ENCODE measurements at regions not wholly inside any gene's neighbourhood (a gene's known extent, or its start where the extent isn't known, plus 50 kb on each side); places are given as distances from the start of the nearest gene placed in this dataset.

GRCh38 chr16:48852458-48852857 is 242.5 kb upstream of the N4BP1 start:
- H3K27ac ChIP-seq = no peak overlapping the region
- H3K4me3 ChIP-seq = no peak overlapping the region
- DNase-seq = no peak
- H3K4me1 ChIP-seq (ENCODE audit: insufficient read depth) = no peaks in the 10 kb centered on the region
- H3K27me3 ChIP-seq = no peaks in the 10 kb centered on the region
- WGBS, 3 donors = 38 to 54% (median 46%) methylated on average over 6 of the region's 6 CpGs
- TF ChIP-seq EP300 (IDR thresholded peaks at IDR 0.05) = no peak
- TF ChIP-seq CTCF (IDR thresholded peaks at IDR 0.05) = no peak
- TF ChIP-seq POLR2A (IDR thresholded peaks at IDR 0.05) = no peak
- H3K9me3 ChIP-seq = no peaks in the 10 kb centered on the region
- intact Hi-C loops (cut with DNase I) = no loop called here
- no peaks in the 10 kb centered on the region for H3K36me3 ChIP-seq

GRCh38 chr16:48850097-48850770 is 240.3 kb upstream of the N4BP1 start:
- H3K27ac ChIP-seq = no peak overlapping the region
- H3K4me1 ChIP-seq (ENCODE audit: insufficient read depth) = no peaks in the 10 kb centered on the region
- TF ChIP-seq EP300 (IDR thresholded peaks at IDR 0.05) = no peak
- no peak for TF ChIP-seq CTCF (IDR thresholded peaks at IDR 0.05)
- no peak for TF ChIP-seq POLR2A (IDR thresholded peaks at IDR 0.05)
- no peaks in the 10 kb centered on the region for H3K36me3 ChIP-seq
- H3K4me3 ChIP-seq = no peak overlapping the region
- H3K9me3 ChIP-seq = no peaks in the 10 kb centered on the region
- no peaks in the 10 kb centered on the region for H3K27me3 ChIP-seq
- 72 to 80% (median 78%) methylated on average over 7 of the region's 7 CpGs for WGBS, 3 donors
- intact Hi-C loops (cut with DNase I) = no loop called here
- no peak for DNase-seq

- Histone ChIP-seq H3K4me3 (no peak overlapping the region), H3K27ac (no peak overlapping the region), H3K36me3 (no peaks in the 10 kb centered on the region), H3K27me3 (no peaks in the 10 kb centered on the region), H3K4me1 (ENCODE audit: insufficient read depth) (no peaks in the 10 kb centered on the region), H3K9me3 (no peaks in the 10 kb centered on the region)
- 60 to 75% (median 69%) methylated on average over 2 of the region's 2 CpGs for WGBS, 3 donors
- intact Hi-C loops (cut with DNase I) = no loop called here
- DNase-seq = no peak
- no peak for TF ChIP-seq EP300 (IDR thresholded peaks at IDR 0.05)
- TF ChIP-seq POLR2A (IDR thresholded peaks at IDR 0.05) = no peak
- TF ChIP-seq CTCF (IDR thresholded peaks at IDR 0.05) = no peak
Observed at GRCh38 chr16:48846277-48846676, 236.3 kb upstream of the N4BP1 start.

GRCh38 chr16:48845261-48845660 is 235.3 kb upstream of the N4BP1 start:
- Histone ChIP-seq H3K36me3 (no peaks in the 10 kb centered on the region), H3K4me1 (ENCODE audit: insufficient read depth) (no peaks in the 10 kb centered on the region), H3K27ac (no peak overlapping the region), H3K27me3 (no peaks in the 10 kb centered on the region), H3K4me3 (no peak overlapping the region), H3K9me3 (no peaks in the 10 kb centered on the region)
- no peak for DNase-seq
- TF ChIP-seq EP300 (IDR thresholded peaks at IDR 0.05) = no peak
- no peak for TF ChIP-seq CTCF (IDR thresholded peaks at IDR 0.05)
- TF ChIP-seq POLR2A (IDR thresholded peaks at IDR 0.05) = no peak
- intact Hi-C loops (cut with DNase I) = no loop called here
- 32 to 37% (median 36%) methylated on average over 2 of the region's 2 CpGs for WGBS, 3 donors

Data from ovary (tissue), 7 donors.